Sciatic nerve (tissue), 2 donors: ENCODE measurements at regions not wholly inside any gene's neighbourhood (a gene's known extent, or its start where the extent isn't known, plus 50 kb on each side); places are given as distances from the start of the nearest gene placed in this dataset.
"Not testable (repeated sequence)": the region's sequence is repeated elsewhere in the genome, so short reads cannot be mapped to it uniquely, and the experiment has no call there.

Source experiments
- ATAC-seq: fragments of 200-7000 bp; cut with Tn5 transposase; one replicate; pipeline ENCODE4 v1.9.1; 2020; ENCODE audit warnings: mild to moderate bottlenecking, moderate library complexity
- DNase-seq: peaks from one replicate; pipeline ENCODE4 v3.0.0-alpha.2; 2020; ENCODE audit warnings: low spot score
- intact Hi-C: fragments of 100-400 bp; cut with DNase I; formaldehyde crosslinking; loops from one replicate; pipeline ENCODE4 v1.14.2; 2022
- donor health status: DM: no; HTN: no; CAD: no.
- donor health status: DM: no; HTN: no; CAD: no.

GRCh38 chr5:136457390-136458013 is 92.2 kb upstream of the TRPC7 start:
- DNase-seq (no peak), ATAC-seq (no peak)
- intact Hi-C loops = no loop called here

- intact Hi-C loops = no loop called here
- DNase-seq (no peak), ATAC-seq (no peak)
These were observed 90.1 kb upstream of the TRPC7 start for GRCh38 chr5:136455409-136455808.

- DNase-seq (no peak), ATAC-seq (no peak)
- intact Hi-C loops = no loop called here
These were observed 88.8 kb upstream of the TRPC7 start for GRCh38 chr5:136453986-136454758.

- ATAC-seq (no peak), DNase-seq (no peak)
- intact Hi-C loops = no loop called here
These were observed 87.9 kb upstream of the TRPC7 start for GRCh38 chr5:136453199-136453598.

- ATAC-seq, intact Hi-C loops, DNase-seq: not testable (repeated sequence)
These were observed 82.2 kb upstream of the TRPC7 start for GRCh38 chr5:136447576-136447975.

- DNase-seq (no peak), ATAC-seq (no peak)
- intact Hi-C loops = no loop called here
These were observed 81.2 kb upstream of the TRPC7 start for GRCh38 chr5:136446565-136446964.

GRCh38 chr5:136444099-136444498 is 78.8 kb upstream of the TRPC7 start:
- DNase-seq, ATAC-seq, intact Hi-C loops: not testable (repeated sequence)

- ATAC-seq (no peak), DNase-seq (no peak)
- intact Hi-C loops = no loop called here
These were observed 74.0 kb upstream of the TRPC7 start for GRCh38 chr5:136439367-136439766.

GRCh38 chr5:136435946-136436543 is 70.7 kb upstream of the TRPC7 start:
- ATAC-seq (no peak), DNase-seq (no peak)
- intact Hi-C loops = no loop called here

- DNase-seq = no peak
- intact Hi-C loops = no loop called here
- no peak for ATAC-seq
These were observed 69.5 kb upstream of the TRPC7 start for GRCh38 chr5:136434795-136435194.

GRCh38 chr5:136432705-136433104 is 67.4 kb upstream of the TRPC7 start:
- no peak for ATAC-seq
- intact Hi-C loops = no loop called here
- no peak for DNase-seq

GRCh38 chr5:136430081-136430480 is 64.7 kb upstream of the TRPC7 start:
- DNase-seq = no peak
- ATAC-seq = no peak
- intact Hi-C loops = no loop called here

GRCh38 chr5:136427426-136427825 is 62.1 kb upstream of the TRPC7 start:
- intact Hi-C loops = no loop called here
- no peak for DNase-seq
- ATAC-seq = no peak

- ATAC-seq = no peak
- DNase-seq = no peak
- intact Hi-C loops = no loop called here
These were observed 60.6 kb upstream of the TRPC7 start for GRCh38 chr5:136425921-136426320.

- intact Hi-C loops = no loop called here
- ATAC-seq (peak; percentile 61), DNase-seq (peak; percentile 83)
These were observed 59.7 kb upstream of the TRPC7 start for GRCh38 chr5:136424835-136425584.

GRCh38 chr5:136423944-136424606 is 58.7 kb upstream of the TRPC7 start:
- DNase-seq (no peak), ATAC-seq (no peak)
- intact Hi-C loops = no loop called here

GRCh38 chr5:136420168-136420898 is 55.0 kb upstream of the TRPC7 start:
- ATAC-seq = no peak
- intact Hi-C loops = no loop called here
- no peak for DNase-seq

GRCh38 chr5:136418301-136418700 is 53.0 kb upstream of the TRPC7 start:
- DNase-seq (no peak), ATAC-seq (no peak)
- intact Hi-C loops = no loop called here
